Epithelial cell of esophagus (primary cell): ENCODE measurements at regions not wholly inside any gene's neighbourhood (a gene's known extent, or its start where the extent isn't known, plus 50 kb on each side); places are given as distances from the start of the nearest gene placed in this dataset.

Source experiments
- DNase-seq: peaks from one replicate; pipeline ENCODE4 v3.0.0; 2010; ENCODE audit warnings: low read depth
- H3K4me3 ChIP-seq: 2 replicates; pipeline ENCODE4 v1.5.1; 2011; ENCODE audit warnings: mild to moderate bottlenecking, low read length, control low read depth
- CTCF ChIP-seq: IDR thresholded peaks from 2 replicates; pipeline ENCODE4 v1.5.1; 2011; ENCODE audit warnings: low read depth, mild to moderate bottlenecking, low read length, control low read depth, inconsistent platforms; ENCODE audit not compliant: insufficient read depth; ENCODE audit errors: missing control alignments

GRCh38 chr6:11442495-11442894 is 95.1 kb upstream of the TMEM170B start:
- peak; percentile 46 for DNase-seq
- H3K4me3 ChIP-seq: no peak overlapping the region
- TF ChIP-seq CTCF: no peak

GRCh38 chr6:11439876-11440275 is 97.7 kb upstream of the TMEM170B start:
- no peak for TF ChIP-seq CTCF
- no peak overlapping the region for H3K4me3 ChIP-seq
- DNase-seq: no peak

GRCh38 chr6:11439017-11439420 is 98.5 kb upstream of the TMEM170B start:
- no peak for DNase-seq
- H3K4me3 ChIP-seq: no peak overlapping the region
- no peak for TF ChIP-seq CTCF

GRCh38 chr6:11437824-11438459 is 99.6 kb upstream of the TMEM170B start:
- no peak overlapping the region for H3K4me3 ChIP-seq
- no peak for DNase-seq
- no peak for TF ChIP-seq CTCF

GRCh38 chr6:11436508-11437096 is 100.9 kb upstream of the TMEM170B start:
- TF ChIP-seq CTCF: no peak
- no peak overlapping the region for H3K4me3 ChIP-seq
- no peak for DNase-seq

GRCh38 chr6:11434565-11435326 is 102.8 kb upstream of the TMEM170B start:
- no peak for TF ChIP-seq CTCF
- DNase-seq: peak; percentile 80
- H3K4me3 ChIP-seq: no peak overlapping the region
